ENCODE measurements at regions not wholly inside any gene's neighbourhood (a gene's known extent, or its start where the extent isn't known, plus 50 kb on each side); places are given as distances from the start of the nearest gene placed in this dataset.
"Not testable (repeated sequence)": the region's sequence is repeated elsewhere in the genome, so short reads cannot be mapped to it uniquely, and the experiment has no call there.

GRCh38 chr15:44860168-44860567 lies 96.3 kb upstream of the TERB2 start:
- CTCF ChIA-PET; H3K4me1 ChIP-seq (ENCODE audit: insufficient read depth, low read length, poor library complexity, severe bottlenecking); DNase-seq (ENCODE audit: low spot score); BruUV-seq (replicated peaks); POLR2A ChIA-PET (ENCODE audit: low non-redundant PET); H3K4me3 ChIP-seq (ENCODE audit: low read depth, low read length, poor library complexity, severe bottlenecking); H3K36me3 ChIP-seq (ENCODE audit: insufficient read depth, low read length, poor library complexity, severe bottlenecking); intact Hi-C loops (cut with micrococcal nuclease; ENCODE audit: unreplicated experiment); H3K9me3 ChIP-seq (ENCODE audit: low read depth, low read length, poor library complexity, severe bottlenecking); H3K27me3 ChIP-seq (replicated peaks; ENCODE audit: insufficient read depth, low read depth, low read length, poor library complexity); H3K27ac ChIP-seq (ENCODE audit: low read depth, low read length, poor library complexity, severe bottlenecking): not testable (repeated sequence)

DNA sequence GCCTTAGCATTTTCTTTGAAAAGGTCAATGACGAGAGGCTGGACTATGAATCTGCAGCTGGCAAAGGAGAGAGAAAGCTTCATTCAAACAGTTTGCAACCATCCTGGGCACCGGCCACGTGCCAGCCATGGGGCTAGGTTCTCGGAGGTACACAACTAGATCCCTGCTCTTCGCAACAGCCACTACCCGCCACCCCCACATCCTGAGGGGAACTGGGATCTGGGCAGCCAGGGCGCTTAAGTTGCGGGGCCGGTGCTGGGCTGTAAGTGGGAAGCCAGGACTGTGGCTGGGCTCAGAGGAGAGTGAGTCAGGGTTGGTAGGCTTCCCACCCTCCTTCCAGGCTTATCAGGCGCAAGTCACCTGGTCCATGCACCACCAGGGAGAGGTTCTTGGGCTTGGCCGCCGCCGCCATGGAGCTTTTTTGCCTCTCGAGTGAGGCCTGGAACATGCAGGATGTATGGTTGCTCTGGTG lies 95.0 kb upstream of the TERB2 start:
- BruUV-seq (replicated peaks): no TSS peak
- POLR2A ChIA-PET (ENCODE audit: low non-redundant PET): no interaction called here
- no peak for TF ChIP-seq EZH2 (IDR thresholded peaks at IDR 0.05; ENCODE audit: borderline replicate concordance, low read depth, low read length, poor library complexity, severe bottlenecking)
- TF ChIP-seq, protein P1, sequence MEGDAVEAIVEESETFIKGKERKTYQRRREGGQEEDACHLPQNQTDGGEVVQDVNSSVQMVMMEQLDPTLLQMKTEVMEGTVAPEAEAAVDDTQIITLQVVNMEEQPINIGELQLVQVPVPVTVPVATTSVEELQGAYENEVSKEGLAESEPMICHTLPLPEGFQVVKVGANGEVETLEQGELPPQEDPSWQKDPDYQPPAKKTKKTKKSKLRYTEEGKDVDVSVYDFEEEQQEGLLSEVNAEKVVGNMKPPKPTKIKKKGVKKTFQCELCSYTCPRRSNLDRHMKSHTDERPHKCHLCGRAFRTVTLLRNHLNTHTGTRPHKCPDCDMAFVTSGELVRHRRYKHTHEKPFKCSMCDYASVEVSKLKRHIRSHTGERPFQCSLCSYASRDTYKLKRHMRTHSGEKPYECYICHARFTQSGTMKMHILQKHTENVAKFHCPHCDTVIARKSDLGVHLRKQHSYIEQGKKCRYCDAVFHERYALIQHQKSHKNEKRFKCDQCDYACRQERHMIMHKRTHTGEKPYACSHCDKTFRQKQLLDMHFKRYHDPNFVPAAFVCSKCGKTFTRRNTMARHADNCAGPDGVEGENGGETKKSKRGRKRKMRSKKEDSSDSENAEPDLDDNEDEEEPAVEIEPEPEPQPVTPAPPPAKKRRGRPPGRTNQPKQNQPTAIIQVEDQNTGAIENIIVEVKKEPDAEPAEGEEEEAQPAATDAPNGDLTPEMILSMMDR (conservative IDR thresholded peaks at IDR 0.05; ENCODE audit: low read depth, low read length): no peak
- DNase-seq (ENCODE audit: low spot score): no peak
- no peak overlapping the region for H3K4me3 ChIP-seq (ENCODE audit: low read depth, low read length, poor library complexity, severe bottlenecking)
- CTCF ChIA-PET: no interaction called here
- intact Hi-C loops (cut with micrococcal nuclease; ENCODE audit: unreplicated experiment): no loop called here
- peaks cover 7% of the 10 kb centered on the region for H3K9me3 ChIP-seq (ENCODE audit: low read depth, low read length, poor library complexity, severe bottlenecking)
- no peak overlapping the region for H3K27ac ChIP-seq (ENCODE audit: low read depth, low read length, poor library complexity, severe bottlenecking)
- H3K36me3 ChIP-seq (ENCODE audit: insufficient read depth, low read length, poor library complexity, severe bottlenecking): no peaks in the 10 kb centered on the region
- H3K4me1 ChIP-seq (ENCODE audit: insufficient read depth, low read length, poor library complexity, severe bottlenecking): no peaks in the 10 kb centered on the region
- no peaks in the 10 kb centered on the region for H3K27me3 ChIP-seq (replicated peaks; ENCODE audit: insufficient read depth, low read depth, low read length, poor library complexity)

GRCh38 chr15:44861917-44862316 lies 94.6 kb upstream of the TERB2 start:
- no peak for TF ChIP-seq EZH2 (IDR thresholded peaks at IDR 0.05; ENCODE audit: borderline replicate concordance, low read depth, low read length, poor library complexity, severe bottlenecking)
- TF ChIP-seq, protein P1 (conservative IDR thresholded peaks at IDR 0.05; ENCODE audit: low read depth, low read length): no peak
- CTCF ChIA-PET: no interaction called here

GRCh38 chr15:44862866-44863265 lies 93.6 kb upstream of the TERB2 start:
- POLR2A ChIA-PET (ENCODE audit: low non-redundant PET); H3K36me3 ChIP-seq (ENCODE audit: insufficient read depth, low read length, poor library complexity, severe bottlenecking); BruUV-seq (replicated peaks); H3K4me1 ChIP-seq (ENCODE audit: insufficient read depth, low read length, poor library complexity, severe bottlenecking); H3K9me3 ChIP-seq (ENCODE audit: low read depth, low read length, poor library complexity, severe bottlenecking); H3K27ac ChIP-seq (ENCODE audit: low read depth, low read length, poor library complexity, severe bottlenecking); CTCF ChIA-PET; H3K4me3 ChIP-seq (ENCODE audit: low read depth, low read length, poor library complexity, severe bottlenecking); intact Hi-C loops (cut with micrococcal nuclease; ENCODE audit: unreplicated experiment); DNase-seq (ENCODE audit: low spot score); H3K27me3 ChIP-seq (replicated peaks; ENCODE audit: insufficient read depth, low read depth, low read length, poor library complexity): not testable (repeated sequence)

More at GRCh38 chr15:44861917-44862316, 94.6 kb upstream of the TERB2 start:
- no peaks in the 10 kb centered on the region for H3K36me3 ChIP-seq (ENCODE audit: insufficient read depth, low read length, poor library complexity, severe bottlenecking)
- BruUV-seq (replicated peaks): no TSS peak
- no peak overlapping the region for H3K27ac ChIP-seq (ENCODE audit: low read depth, low read length, poor library complexity, severe bottlenecking)
- no peaks in the 10 kb centered on the region for H3K4me1 ChIP-seq (ENCODE audit: insufficient read depth, low read length, poor library complexity, severe bottlenecking)
- POLR2A ChIA-PET (ENCODE audit: low non-redundant PET): interaction anchor here (0.6 kb wide), 1 partner anchor 46 kb away, joined by 3 read pairs; no protein-coding TSS in a partner anchor
- DNase-seq (ENCODE audit: low spot score): no peak
- H3K4me3 ChIP-seq (ENCODE audit: low read depth, low read length, poor library complexity, severe bottlenecking): no peak overlapping the region
- intact Hi-C loops (cut with micrococcal nuclease; ENCODE audit: unreplicated experiment): no loop called here
- H3K27me3 ChIP-seq (replicated peaks; ENCODE audit: insufficient read depth, low read depth, low read length, poor library complexity): no peaks in the 10 kb centered on the region
- peaks cover 7% of the 10 kb centered on the region for H3K9me3 ChIP-seq (ENCODE audit: low read depth, low read length, poor library complexity, severe bottlenecking)

DNA sequence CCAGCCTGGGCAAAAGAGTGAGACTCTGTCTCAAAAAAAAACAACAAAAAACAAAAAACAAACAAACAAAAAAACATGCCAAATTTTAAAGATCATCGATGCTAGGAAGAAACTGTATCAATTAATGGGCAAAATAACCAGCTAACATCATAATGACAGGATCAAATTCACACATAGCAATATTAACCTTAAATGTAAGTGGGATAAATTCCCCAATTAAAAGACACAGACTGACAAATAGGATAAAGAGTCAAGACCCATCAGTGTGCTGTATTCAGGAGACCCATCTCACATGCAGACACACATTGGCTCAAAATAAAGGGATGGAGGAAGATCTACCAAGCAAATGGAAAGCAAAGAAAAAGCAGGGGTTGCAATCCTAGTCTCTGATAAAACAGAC lies 88.4 kb upstream of the TERB2 start:
- DNase-seq (ENCODE audit: low spot score); H3K36me3 ChIP-seq (ENCODE audit: insufficient read depth, low read length, poor library complexity, severe bottlenecking); H3K4me1 ChIP-seq (ENCODE audit: insufficient read depth, low read length, poor library complexity, severe bottlenecking); POLR2A ChIA-PET (ENCODE audit: low non-redundant PET); H3K4me3 ChIP-seq (ENCODE audit: low read depth, low read length, poor library complexity, severe bottlenecking); H3K27ac ChIP-seq (ENCODE audit: low read depth, low read length, poor library complexity, severe bottlenecking); CTCF ChIA-PET; H3K27me3 ChIP-seq (replicated peaks; ENCODE audit: insufficient read depth, low read depth, low read length, poor library complexity); BruUV-seq (replicated peaks); intact Hi-C loops (cut with micrococcal nuclease; ENCODE audit: unreplicated experiment); H3K9me3 ChIP-seq (ENCODE audit: low read depth, low read length, poor library complexity, severe bottlenecking): not testable (repeated sequence)

- POLR2A ChIA-PET (ENCODE audit: low non-redundant PET); BruUV-seq (replicated peaks); CTCF ChIA-PET; DNase-seq (ENCODE audit: low spot score); H3K27me3 ChIP-seq (replicated peaks; ENCODE audit: insufficient read depth, low read depth, low read length, poor library complexity); H3K36me3 ChIP-seq (ENCODE audit: insufficient read depth, low read length, poor library complexity, severe bottlenecking); H3K9me3 ChIP-seq (ENCODE audit: low read depth, low read length, poor library complexity, severe bottlenecking); H3K27ac ChIP-seq (ENCODE audit: low read depth, low read length, poor library complexity, severe bottlenecking); intact Hi-C loops (cut with micrococcal nuclease; ENCODE audit: unreplicated experiment); H3K4me3 ChIP-seq (ENCODE audit: low read depth, low read length, poor library complexity, severe bottlenecking); H3K4me1 ChIP-seq (ENCODE audit: insufficient read depth, low read length, poor library complexity, severe bottlenecking): not testable (repeated sequence)
Observed at GRCh38 chr15:44870125-44870524, 86.4 kb upstream of the TERB2 start.
